Skin epidermis (tissue), 12 donors: ENCODE measurements at regions not wholly inside any gene's neighbourhood (a gene's known extent, or its start where the extent isn't known, plus 50 kb on each side); places are given as distances from the start of the nearest gene placed in this dataset.
"Not testable (repeated sequence)": the region's sequence is repeated elsewhere in the genome, so short reads cannot be mapped to it uniquely, and the experiment has no call there.

Experiments
- H3K27ac ChIP-seq, 21 experiments: fragments of 200-600 bp; sonication (generic) in 11 of 21; one replicate each; pipeline ENCODE4 v1.5.0; 2020; ENCODE audit warnings: mild to moderate bottlenecking in 3 of 21, inconsistent platforms in 2 of 21, moderate library complexity in 2 of 21
- H3K4me3 ChIP-seq, 7 experiments: fragments of 200-600 bp; sonication (generic) in 2 of 7; one replicate each; pipeline ENCODE4 v1.5.0; 2020; ENCODE audit warnings: inconsistent platforms in 2 of 7, mild to moderate bottlenecking in 2 of 7, moderate library complexity in 1 of 7

GRCh38 chr9:32200896-32201295 lies 183.5 kb upstream of the ACO1 start:
- no peak overlapping the region for H3K27ac ChIP-seq
- H3K4me3 ChIP-seq, result no peak overlapping the region

GRCh38 chr9:32209164-32209563 lies 175.3 kb upstream of the ACO1 start:
- not testable (repeated sequence) for H3K27ac ChIP-seq, H3K4me3 ChIP-seq

GRCh38 chr9:32218100-32218767 lies 166.2 kb upstream of the ACO1 start:
- H3K4me3 ChIP-seq, result no peak overlapping the region
- H3K27ac ChIP-seq, result no peak overlapping the region

- H3K27ac ChIP-seq, result no peak overlapping the region
- no peak overlapping the region for H3K4me3 ChIP-seq
Observed at GRCh38 chr9:32220750-32221149, 163.7 kb upstream of the ACO1 start.

- Histone ChIP-seq H3K27ac (no peak overlapping the region), H3K4me3 (no peak overlapping the region)
Observed at GRCh38 chr9:32234451-32234850, 150.0 kb upstream of the ACO1 start.

GRCh38 chr9:32247168-32247567 lies 137.3 kb upstream of the ACO1 start:
- Histone ChIP-seq H3K4me3 (no peak overlapping the region), H3K27ac (no peak overlapping the region)

- H3K4me3 ChIP-seq, result no peak overlapping the region
- no peak overlapping the region for H3K27ac ChIP-seq
Observed at GRCh38 chr9:32248189-32248712, 136.2 kb upstream of the ACO1 start.

GRCh38 chr9:32251539-32251938 lies 132.9 kb upstream of the ACO1 start:
- H3K27ac ChIP-seq, result no peak overlapping the region
- no peak overlapping the region for H3K4me3 ChIP-seq

- Histone ChIP-seq H3K27ac (no peak overlapping the region), H3K4me3 (no peak overlapping the region)
Observed at GRCh38 chr9:32253731-32254130, 130.7 kb upstream of the ACO1 start.

GRCh38 chr9:32255026-32255425 lies 129.4 kb upstream of the ACO1 start:
- Histone ChIP-seq H3K4me3 (no peak overlapping the region), H3K27ac (no peak overlapping the region)

GRCh38 chr9:32258482-32258881 lies 126.0 kb upstream of the ACO1 start:
- Histone ChIP-seq H3K4me3 (no peak overlapping the region), H3K27ac (no peak overlapping the region)

- H3K4me3 ChIP-seq, result no peak overlapping the region
- no peak overlapping the region for H3K27ac ChIP-seq
Observed at GRCh38 chr9:32260151-32260862, 124.1 kb upstream of the ACO1 start.

GRCh38 chr9:32264170-32264864 lies 120.1 kb upstream of the ACO1 start:
- H3K4me3 ChIP-seq, result no peak overlapping the region
- no peak overlapping the region for H3K27ac ChIP-seq

GRCh38 chr9:32265037-32265436 lies 119.4 kb upstream of the ACO1 start:
- no peak overlapping the region for H3K27ac ChIP-seq
- H3K4me3 ChIP-seq, result no peak overlapping the region

- H3K4me3 ChIP-seq, result no peak overlapping the region
Observed at GRCh38 chr9:32278991-32279390, 105.5 kb upstream of the ACO1 start.

GRCh38 chr9:32289756-32290155 lies 94.7 kb upstream of the ACO1 start:
- H3K27ac ChIP-seq, result no peak overlapping the region
- H3K4me3 ChIP-seq, result no peak overlapping the region

More at GRCh38 chr9:32278991-32279390, 105.5 kb upstream of the ACO1 start:
- no peak overlapping the region for H3K27ac ChIP-seq

- Histone ChIP-seq H3K27ac (no peak overlapping the region), H3K4me3 (no peak overlapping the region)
Observed at GRCh38 chr9:32291370-32291769, 93.1 kb upstream of the ACO1 start.

- Histone ChIP-seq H3K27ac (no peak overlapping the region), H3K4me3 (no peak overlapping the region)
Observed at GRCh38 chr9:32292611-32293010, 91.8 kb upstream of the ACO1 start.

GRCh38 chr9:32293091-32293490 lies 91.4 kb upstream of the ACO1 start:
- no peak overlapping the region for H3K4me3 ChIP-seq
- no peak overlapping the region for H3K27ac ChIP-seq

- H3K4me3 ChIP-seq, result no peak overlapping the region
- no peak overlapping the region for H3K27ac ChIP-seq
Observed at GRCh38 chr9:32294106-32294505, 90.3 kb upstream of the ACO1 start.

- H3K4me3 ChIP-seq, result no peak overlapping the region
Observed at GRCh38 chr9:32300373-32300772, 84.1 kb upstream of the ACO1 start.

More at GRCh38 chr9:32300373-32300772, 84.1 kb upstream of the ACO1 start:
- no peak overlapping the region for H3K27ac ChIP-seq
